GM19467 (cell line): ENCODE measurements at regions not wholly inside any gene's neighbourhood (a gene's known extent, or its start where the extent isn't known, plus 50 kb on each side); places are given as distances from the start of the nearest gene placed in this dataset.

ENCODE experiments used
- ATAC-seq: cut with Tn5 transposase; IDR thresholded peaks from one replicate; pipeline ENCODE4 v1.9.1; 2021; ENCODE audit warnings: mild to moderate bottlenecking, moderate library complexity; ENCODE audit not compliant: unreplicated experiment

DNA sequence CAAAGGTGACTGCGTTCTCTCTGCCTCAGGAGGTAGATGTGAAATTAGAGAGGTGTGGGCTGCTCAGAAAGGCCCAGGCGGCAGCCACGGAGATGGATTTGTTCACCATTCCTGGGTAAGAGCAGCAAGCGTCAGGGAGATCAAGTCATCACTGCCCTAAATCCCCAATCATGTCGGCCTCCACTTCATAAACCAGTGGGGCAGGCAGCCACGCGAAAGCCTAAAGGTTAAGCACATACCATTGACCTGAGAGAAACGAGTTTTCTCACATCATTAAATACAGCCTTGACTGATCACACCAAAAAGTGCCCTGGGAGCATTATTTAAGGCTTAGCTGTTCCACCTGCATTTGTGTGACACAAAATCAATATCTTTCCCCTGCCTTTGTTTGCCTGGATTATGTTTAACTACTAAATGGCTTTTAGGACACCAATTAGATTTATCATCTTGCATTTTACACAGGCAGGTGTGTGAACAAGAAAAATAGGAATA, 50.7 kb upstream of the FOXB1 start:
- no peak for ATAC-seq

DNA sequence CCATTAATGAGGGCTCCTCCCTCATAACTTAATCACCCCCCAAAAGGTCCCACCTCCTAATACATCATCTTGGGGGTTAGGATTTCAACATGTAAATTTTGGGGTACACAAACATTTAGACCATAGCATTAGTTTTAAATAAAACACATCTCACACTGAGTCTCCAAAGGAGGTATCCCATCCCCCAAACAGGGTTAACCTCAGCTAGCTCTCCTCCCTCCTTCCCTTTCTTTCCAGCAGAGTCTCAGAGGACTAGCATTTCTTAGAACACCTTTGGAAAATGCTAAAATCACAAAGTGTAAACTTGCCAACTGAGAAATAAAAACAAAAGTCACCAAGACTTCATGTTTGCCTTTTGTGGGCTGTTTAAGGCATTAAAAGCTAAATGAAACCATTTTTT, 51.2 kb upstream of the FOXB1 start:
- ATAC-seq: no peak

DNA sequence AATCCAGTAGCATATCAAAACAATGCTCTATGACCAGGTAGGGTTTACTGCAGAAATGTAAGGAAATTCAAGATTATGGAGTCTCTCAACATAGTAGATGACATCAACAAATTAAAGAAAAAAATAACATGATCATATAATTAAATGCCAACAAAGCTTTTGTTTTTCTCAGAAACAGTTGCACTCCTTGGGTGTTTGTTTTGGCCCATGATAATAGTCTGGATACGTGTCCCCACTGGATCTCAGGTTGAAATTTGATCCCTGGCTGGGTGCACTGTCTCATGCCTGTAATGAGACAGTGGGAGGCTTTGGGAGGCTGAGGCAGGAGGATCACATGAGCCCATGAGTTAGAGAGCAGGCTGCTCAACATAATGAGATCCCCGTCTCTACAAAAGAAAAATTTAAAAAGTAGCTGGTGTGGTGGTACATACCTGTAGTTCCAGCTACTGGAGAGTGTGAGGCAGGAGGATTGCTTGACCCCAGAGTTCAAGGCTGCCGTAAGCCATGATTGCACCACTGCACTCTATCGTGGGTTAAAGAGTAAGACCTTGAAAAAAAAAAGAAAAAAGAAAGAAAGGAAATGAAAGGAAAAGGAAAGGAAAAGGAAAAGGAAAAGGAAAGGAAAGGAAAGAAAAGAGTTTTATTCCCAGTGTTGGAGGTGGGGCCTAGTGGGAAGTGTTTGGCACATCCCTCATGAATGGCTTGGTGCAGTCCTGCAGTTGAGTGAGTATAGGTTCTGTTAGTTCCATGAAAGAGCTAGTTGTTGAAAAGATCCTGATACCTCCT, 53.3 kb upstream of the FOXB1 start:
- no peak for ATAC-seq

DNA sequence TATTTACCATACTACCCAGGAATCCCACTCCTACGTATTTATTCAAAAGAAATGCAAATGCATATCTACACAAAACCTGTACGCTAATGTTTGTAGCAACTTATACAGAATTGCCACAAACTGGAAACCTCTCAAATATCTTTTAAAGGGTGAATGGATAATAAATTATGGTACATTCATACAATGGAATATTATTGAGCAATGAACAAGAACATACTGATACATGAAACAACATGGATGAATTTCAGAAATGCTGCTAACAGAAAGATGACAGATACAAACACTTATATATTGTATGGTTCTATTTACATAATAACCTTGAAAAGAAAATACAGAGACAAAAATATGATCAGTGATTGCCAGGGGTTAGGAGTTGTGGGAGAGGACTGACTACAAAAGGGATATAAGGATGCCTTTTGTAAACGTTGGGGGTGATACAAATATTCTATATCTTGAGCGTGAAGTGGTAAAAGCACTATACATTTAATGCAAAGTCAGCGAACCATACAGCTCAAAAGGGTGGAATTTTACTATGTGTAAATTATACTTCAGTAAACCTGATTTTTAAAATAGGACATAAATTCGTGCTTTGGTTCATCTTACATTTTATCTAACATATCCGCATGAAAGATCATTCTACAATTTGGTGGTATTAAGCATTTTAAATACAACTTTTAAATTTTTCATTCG, 55.0 kb upstream of the FOXB1 start:
- ATAC-seq: no peak

DNA sequence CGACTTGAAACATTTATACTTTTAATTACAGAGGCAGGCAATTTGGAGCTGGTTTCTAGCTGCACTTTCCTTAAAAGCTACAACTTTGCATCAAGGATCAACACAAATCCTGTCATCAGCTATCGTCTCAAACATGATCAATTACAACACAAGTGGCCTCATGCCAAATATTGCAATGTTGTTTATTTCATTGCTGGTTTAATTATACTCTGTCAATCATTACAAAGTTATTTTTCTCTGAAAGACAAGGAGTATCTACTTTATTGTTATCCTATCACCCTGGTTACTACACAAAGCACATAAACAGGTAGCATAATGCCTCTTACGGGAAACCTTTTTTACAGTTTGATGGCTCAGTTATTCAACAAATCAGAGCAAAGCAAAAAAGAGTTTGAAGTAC, 58.0 kb upstream of the FOXB1 start:
- no peak for ATAC-seq

DNA sequence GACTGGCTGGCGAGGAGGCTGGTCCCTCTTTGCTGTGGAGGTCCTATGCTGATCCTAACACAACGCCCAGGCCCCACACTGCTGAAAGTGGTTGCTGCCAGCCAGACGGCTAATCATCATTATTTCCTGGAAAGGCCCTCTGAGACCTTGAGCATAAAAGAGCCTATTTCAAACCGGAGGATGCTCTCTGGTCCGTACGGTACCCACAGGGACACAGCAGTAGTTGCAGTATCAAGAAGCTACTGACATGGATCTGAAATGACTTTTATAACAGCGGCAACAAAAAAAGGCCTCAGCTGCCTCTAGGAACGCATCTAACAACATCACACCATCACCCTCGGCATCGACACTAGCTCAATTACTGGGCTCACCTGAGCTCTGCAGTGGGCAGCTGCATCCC, 59.1 kb upstream of the FOXB1 start:
- ATAC-seq: no peak

DNA sequence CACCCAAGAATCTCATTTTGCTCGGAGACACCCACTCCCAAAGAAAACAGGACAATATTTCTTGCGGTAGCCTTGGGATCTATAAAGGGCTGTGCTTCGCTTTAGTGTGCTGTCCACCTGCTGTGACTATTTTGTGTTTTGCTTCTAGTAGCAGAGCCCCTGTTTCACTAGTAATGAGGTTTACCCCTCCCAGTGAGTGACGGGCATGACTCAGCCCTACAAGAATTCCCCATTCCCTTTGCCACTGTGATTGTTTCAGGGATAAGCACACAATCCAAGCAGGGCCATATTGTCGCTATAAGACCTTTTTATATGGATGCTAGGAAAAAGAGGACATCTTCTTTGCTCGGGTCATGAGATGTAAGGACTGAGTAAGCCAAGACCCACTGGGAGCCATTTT, 62.5 kb upstream of the FOXB1 start:
- ATAC-seq: no peak

DNA sequence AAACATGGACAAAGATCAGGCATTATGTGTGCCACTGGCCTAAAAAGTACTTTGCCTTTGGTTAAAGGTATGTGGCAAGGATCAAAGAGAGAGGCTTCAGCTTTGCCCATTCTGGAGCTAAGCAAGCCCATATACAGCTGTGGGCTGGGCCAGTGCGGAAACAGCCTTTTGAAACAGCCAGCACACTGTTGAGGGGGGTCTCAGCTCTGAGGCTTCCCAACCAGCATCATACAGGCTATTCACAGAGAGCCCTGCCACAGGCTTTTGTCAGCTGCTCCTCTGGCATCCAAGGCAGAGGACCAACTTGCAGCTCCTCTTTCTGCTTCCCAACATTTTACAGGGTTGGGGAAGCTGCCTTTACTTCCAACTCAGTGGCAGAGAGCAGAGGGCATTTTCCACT, 63.2 kb upstream of the FOXB1 start:
- ATAC-seq: no peak

DNA sequence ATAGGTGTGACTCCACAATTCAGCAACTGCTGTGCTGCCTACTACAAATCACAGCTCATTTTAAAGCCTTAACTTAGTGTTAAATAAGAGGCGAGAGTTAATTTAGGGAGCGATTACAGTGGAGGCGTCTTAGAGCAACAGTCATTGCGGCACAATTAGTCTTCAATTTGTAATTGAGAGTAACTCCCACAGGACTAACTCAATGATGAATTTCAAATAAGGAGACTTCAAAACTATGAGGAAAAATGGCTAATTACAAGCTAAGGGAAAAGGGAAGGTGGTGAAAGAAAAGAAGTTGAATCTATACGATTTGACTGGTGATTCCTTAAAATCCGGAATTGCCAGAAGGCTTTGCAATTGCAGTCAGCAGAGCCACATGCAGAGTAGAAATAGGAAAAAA, 63.7 kb upstream of the FOXB1 start:
- no peak for ATAC-seq

DNA sequence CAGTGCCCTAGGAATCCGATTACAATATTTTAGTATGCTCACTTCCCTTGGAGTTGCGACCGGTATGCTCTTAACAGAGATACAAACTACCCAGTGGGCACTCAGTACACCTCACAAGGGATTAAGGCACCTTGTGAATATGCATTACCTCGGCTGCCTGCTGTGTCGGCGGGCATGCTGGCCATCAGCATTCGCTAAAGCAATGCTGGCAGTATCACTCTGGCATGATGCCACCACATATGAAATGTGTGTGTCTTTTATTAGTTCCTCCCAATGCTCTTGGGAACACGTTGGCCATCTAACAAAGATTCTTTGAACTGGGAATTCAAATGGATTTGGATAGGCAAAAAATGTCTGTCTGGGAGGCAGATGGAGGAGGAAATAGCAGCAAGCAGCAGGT, 67.4 kb upstream of the FOXB1 start:
- no peak for ATAC-seq

DNA sequence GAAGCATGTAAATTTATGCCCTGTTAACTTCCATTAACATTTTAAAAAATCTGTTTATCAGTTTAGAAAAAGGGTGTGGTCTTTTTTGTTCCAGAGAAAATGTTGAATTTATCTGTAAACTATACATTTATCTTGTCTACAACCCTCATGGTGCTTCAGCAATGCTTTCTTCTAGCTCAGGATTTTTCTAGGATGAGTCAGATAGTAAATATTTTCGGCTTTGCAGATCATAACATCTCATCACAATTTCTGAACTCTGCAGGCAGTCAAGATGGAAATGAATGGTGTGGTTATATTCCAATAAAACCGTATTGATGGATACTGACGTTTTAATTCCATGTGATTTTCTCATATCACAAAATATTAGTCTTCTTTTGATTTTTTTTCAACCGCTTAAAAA, 70.5 kb upstream of the FOXB1 start:
- no peak for ATAC-seq

DNA sequence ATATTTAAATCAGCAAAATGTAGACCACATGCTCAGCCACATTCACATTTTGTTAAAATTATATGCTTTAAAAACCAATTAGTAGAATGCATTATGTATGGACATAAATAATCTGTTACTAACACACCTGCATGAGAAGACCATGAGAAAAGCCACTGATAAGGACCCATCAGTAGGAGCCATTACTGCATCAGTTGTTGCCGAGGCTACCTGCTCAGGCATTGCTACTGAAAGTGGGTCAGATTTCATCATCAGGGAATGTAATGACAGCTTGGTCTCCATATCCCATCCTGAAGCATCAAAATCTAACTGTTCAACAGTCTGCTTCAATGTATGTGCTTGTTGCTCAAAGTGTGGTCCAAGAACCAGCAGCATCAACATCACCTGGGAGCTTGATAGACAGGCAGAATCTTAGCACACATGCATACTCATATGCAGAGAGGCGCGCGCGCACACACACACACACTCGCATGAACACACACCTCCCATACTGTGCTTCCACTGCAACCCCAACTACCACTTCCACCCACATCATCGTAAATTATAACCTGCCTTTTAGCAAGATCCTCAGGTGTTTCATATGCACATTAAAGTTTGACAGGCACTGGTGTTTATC, 72.4 kb upstream of the FOXB1 start:
- no peak for ATAC-seq

DNA sequence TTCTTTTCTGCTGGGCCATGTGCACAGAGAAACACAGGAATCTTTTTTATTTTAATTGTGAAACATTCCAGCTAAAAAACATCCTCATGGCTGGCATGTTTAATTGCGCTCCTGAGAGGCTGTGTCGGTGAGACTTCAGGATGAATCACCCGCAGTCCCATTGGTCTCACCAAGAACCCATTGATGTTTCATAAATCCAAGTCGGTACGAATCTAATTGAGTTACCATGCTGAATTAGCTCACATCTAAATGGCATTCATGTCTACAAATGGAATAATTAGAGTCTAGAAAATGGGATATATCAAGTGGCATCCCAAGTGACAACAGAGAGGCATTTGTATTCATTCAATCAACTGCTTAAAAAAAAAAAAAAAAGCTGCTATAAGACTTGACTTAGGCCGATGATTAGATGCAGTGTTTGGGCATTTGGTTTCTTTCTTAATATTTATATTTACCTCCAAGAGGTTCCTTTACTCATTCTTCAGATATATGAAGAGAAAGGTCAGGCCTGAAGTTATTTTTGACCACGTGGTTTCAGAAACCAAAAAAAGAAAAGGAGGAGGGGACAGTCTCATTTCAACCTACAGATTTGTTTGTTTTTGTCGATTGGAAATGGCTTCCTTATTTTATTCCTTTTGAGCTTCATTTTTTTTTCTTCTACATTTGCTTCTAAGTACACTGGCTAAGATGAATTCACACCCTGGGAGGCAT, 79.1 kb upstream of the FOXB1 start:
- ATAC-seq: no peak

DNA sequence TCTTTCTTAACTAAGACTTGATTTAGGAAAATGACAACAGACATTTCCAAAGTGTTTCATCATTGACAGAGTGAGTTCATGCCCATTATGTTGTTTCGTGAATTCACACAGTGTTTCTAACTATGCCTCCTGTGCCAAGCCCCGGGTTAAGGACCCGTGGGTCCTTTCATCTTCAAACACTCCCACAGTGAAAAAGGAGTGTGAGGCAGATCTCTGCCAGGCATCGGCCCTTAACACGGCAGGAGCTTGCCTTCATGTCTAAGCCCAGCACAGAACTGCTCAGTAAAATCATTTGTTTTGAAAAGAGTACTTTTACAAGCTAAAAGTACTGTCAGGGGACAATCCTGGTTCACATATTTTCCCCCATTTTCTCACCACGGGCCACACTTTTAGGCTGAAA, 80.0 kb upstream of the FOXB1 start:
- ATAC-seq: no peak

DNA sequence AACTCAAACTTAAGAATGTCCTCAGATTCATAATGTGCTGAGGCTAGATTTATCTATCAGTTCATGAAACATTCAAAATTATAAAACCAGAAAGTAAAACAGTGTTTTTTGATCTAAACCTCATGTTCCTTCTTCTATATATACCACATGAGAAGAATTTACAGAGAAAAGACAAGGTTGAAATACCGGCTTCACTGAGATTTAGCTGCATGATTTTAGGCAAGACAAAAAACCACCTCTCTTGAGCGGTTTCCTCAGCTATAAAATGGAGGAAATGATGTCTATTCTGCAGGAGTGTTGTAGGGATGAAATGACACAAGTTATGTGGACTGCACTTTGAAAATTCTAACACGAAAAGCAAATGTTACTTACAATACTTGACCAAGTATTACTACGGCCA, 80.6 kb upstream of the FOXB1 start:
- ATAC-seq: no peak

DNA sequence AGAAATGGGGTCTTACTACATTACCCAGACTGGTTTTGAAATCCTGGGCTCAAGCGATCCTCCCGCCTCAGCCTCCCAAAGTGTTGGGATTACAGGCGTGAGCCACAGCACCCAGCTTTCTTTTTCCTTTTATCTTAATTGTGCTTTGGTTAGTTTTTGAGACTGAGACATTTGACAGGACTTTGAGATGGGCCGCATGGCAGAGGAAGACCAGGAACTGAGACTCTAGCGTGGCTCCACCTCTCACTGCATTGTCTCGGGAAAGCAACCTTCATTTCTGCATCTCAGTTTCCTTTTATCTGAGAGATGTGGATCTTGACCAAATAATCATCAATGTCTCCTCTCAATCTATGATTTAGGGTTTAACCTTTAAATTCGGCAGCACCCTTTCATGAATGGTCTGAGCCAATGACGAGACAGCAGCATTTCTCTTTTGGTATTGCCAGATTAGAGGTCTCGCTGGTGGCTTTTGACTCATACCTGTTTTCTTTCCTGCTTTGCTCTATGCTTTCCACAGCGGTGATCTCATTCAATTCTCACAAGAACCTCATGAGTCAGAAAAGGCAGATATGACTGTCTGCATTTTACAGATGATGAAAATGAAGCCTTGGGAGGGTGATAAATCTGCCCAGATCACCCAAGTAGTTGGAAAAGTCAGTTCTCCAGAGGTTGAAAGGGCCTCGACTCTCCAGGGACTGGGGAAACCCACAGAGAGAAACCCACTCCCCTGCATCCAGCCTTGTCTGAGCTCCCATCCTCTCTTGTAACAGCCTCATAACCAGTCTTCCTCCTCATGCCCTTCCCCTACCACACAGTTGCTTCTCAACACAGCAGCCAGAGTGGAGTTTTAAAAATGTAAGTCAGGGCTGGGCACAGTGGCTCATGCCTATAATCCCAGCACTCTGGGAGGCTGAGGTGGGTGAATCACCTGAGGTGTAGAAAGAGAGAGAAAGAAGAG, 84.8 kb upstream of the FOXB1 start:
- peak; percentile 70 for ATAC-seq

DNA sequence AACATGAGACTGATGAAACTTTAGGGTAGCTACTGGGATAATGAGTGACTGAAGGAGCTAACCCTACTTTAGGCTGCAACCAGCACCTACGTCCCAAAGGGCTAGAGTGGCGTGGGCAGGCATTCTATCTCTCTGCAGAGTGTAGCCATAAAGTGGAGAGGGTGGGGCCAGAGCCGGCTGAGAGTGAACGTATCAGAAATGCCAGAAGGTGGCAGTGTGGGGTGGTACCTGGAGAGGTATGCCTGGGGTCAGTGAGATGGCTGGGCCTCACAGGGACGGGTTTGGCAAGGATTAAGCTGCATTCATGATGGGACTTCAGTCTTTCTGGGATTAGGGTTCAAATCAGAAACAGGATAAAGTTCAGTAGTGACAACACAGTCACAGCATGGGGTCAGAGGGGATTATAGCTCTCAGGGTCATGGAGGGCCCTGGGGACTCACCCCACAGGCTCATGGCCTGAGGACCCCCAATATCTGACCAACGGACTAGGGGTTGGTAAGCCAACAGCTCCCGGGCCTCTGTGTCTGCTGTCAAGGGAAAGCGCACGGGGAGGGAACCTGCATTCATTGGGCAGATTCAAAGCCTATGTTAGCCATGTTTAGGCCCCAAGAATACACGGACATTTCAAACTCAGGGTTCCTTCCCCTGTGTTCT, 86.5 kb upstream of the FOXB1 start:
- ATAC-seq: peak; percentile 63

DNA sequence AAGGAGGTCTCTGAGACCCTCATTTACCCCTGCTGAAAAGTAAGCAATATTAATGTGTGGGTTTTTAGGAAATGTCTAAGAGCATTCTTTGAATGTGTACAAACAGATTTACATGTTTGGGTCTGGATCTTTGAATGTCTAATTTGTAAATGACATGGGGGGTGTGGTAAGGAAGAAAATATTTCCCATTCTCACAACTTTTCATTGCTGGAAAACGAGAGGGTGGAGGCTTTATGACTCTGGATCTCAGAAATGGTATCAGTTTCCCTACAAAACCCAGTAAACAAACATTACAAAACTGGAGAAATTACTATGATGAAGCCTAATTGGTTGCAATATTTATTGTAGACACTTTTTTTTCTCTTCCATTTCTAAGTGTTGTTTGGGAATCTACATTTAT, 98.1 kb upstream of the FOXB1 start:
- no peak for ATAC-seq

DNA sequence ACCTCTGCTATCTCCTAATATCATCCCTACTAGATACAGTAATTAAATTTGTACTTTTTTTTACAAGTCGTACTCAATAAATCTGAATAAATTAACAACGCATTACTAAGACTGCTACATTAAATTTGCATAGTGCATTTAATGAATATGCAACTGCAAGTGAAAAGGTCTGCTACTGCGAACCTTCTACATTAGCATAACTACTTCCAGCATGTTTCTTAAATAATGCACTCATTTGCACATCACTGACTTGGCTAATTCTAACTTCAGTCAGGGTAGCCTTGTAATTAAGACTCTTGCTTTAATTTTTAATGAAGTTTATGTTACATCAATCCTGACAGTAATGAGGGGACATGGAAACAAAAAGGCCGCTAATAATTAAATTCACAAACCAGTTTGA, 98.9 kb upstream of the FOXB1 start:
- no peak for ATAC-seq
